HG03159 (cell line): ENCODE measurements at regions not wholly inside any gene's neighbourhood (a gene's known extent, or its start where the extent isn't known, plus 50 kb on each side); places are given as distances from the start of the nearest gene placed in this dataset.

Source experiments
- ATAC-seq: cut with Tn5 transposase; IDR thresholded peaks from one replicate; pipeline ENCODE4 v1.9.1; 2021; ENCODE audit warnings: mild to moderate bottlenecking, moderate library complexity; ENCODE audit not compliant: unreplicated experiment

GRCh38 chr2:6750411-6751158 is 115.1 kb downstream of the CMPK2 start:
- no peak for ATAC-seq

GRCh38 chr2:6754419-6754818 is 111.3 kb downstream of the CMPK2 start:
- no peak for ATAC-seq

- no peak for ATAC-seq
Observed at GRCh38 chr2:6755456-6755855, 110.3 kb downstream of the CMPK2 start.

DNA sequence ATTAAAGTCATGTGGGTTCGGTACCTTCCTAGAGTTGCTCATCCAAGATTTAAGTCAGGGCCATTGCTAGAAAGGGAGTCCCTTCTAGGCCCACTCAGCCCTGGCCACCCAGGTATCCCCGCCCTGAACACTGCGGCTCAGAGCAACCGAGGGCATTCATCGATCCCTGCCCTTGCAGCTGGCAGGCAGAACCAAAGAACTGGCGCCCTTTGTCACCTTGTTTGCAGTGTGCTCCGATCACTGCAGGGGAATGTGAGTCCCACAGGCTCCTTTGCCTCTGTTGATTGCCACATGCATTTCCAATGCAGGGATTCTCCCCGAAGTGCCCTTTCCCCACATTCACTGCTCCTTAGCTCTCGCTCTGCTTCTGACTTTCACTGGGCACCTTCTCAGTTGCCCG is 108.5 kb downstream of the CMPK2 start:
- no peak for ATAC-seq

DNA sequence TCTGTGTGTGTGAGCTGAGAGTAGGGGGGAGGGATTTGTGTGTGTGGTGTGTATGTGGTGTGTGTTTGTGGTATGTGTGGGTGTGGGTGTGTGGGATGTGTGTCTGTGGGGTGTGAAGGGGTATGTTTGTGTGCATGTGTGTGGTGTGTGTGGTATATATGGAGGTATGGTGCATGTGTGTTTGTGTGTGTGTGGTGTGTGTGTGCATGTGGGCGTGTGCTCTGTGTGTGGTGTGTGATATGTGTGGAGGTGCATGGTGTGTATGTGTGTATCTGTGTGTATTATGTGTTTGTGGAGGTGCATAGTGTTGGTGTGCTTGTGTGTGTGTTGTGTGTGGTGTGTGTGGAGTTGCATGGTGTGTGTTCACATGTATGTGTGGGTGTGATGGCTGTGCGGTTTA is 106.0 kb downstream of the CMPK2 start:
- ATAC-seq = no peak

DNA sequence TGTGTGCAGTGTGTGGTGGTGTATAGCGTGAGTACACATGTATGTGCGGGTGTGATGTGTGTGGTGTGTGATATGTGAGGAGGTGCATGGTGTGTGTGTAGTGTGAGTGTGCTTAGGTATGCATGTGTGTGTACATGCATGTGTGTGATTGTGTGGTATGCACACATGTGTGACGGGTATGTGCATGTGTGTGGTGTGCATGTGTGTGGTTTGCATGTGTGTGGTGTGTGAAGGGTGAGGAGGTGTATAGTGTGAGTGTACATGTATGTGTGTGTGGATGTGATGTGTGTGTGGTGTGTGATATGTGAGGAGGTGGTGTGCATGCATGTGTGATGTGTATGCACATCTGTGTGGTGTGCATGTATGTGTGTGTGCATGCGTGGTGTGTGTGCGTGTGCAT is 105.6 kb downstream of the CMPK2 start:
- no peak for ATAC-seq

DNA sequence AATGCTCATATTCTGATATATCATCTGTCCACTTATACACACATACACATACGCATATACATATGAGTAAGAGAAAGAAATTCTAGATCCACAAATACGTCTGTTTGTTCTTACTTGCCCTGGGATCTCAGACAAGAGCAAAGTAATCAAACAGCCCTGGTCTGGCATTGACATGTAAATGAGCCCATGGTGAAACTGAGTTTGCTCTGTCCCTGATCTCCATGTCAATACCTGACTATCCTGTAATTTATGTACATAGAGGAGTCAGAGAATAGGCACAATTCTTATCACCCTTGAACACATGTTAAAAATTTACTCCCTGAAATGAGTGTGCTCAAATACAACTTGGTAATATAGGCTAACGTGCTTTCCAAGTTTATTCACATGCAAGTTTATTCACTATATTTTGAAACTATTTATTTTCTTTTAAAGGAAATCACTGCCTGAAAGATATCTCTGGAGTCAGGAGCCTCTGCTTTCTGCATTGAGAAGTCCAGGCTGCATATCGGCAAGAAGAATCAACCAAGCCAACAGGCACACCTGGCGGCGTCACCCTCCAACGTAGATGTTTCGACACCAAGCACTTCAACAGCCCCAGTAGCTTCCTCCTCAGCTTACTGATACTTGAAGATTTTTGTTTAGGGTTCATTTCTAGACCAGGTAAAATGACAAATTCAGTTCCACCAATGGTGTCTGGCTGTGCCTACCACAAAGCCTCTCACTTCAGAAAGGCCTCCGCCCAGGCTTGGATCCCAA is 100.6 kb downstream of the CMPK2 start:
- ATAC-seq = no peak

DNA sequence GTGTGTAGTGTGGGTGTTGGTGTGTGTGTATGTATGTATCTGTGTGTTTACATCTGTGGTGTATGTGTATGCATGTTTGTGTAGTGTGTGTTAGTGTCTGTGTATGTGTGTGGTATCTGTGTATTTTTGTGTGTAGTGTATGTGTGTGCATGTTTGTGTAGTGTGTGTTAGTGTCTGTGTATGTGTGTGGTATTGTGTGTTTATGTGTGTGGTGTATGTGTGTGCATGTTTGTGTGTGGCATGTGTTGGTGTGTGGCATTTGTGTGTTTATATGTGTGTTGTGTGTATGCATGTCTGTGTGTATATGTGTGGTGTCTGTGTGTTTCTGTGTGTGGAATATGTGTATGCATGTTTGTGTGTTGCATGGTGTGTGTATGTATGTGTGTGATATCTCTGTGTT is 96.4 kb downstream of the CMPK2 start:
- ATAC-seq = no peak

DNA sequence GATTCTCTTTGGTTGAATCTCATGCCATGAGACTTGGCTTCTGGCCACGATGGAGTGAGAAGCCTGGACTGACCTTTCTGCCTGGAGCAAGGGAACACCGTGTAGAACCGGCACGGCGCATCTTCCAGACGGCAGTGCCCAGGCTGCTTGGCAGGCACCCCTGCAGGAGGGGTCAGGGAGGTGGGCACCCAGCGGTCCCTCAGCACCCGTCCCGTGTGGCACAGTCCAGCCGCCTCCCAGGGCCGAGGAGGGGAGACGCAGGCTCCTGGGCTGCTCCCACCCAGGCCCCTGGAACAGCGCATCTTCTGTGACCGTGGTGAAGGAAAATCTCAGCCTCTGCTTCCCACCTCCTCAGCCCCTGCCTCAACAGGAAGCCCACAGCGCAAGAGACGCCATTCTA is 95.7 kb downstream of the CMPK2 start:
- no peak for ATAC-seq

GRCh38 chr2:6771634-6772611 is 93.8 kb downstream of the CMPK2 start:
- ATAC-seq = no peak

- peak; percentile 86 for ATAC-seq
Observed at GRCh38 chr2:6773007-6773693, 92.6 kb downstream of the CMPK2 start.

DNA sequence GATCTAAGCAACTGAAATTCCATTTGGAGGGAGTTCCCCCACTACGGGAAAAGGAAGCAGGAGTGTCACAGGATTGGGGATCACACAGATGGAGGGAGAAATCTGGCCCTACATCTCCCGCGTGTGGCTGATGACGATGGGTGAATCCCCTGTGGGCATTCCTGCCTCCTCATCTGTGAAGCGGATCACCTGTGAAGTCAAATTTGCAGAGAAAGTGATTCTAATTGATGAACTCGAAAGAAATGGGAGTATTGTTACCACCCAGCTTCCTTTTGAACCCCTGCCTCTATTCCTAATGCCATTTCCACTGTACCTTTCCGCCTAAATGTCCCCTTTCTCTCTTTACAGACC is 92.0 kb downstream of the CMPK2 start:
- ATAC-seq = no peak

DNA sequence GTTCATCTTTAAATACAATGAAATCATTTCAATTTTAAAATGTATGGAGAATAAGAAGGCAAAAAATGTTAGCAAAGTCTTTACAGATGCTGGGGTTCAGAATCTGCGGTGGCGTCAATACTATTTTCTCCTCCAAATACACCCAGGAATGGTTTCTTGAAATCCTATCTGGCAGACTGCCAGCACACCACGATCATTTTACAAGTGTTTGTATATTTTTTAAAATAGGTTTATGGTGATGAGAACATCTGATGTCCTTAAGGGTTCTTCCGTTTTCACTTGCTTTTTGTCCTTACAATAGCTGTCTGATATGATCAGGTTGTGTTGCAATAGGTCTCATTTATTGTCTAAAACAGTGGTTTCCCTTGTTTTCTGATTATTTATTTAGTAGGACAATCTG is 89.6 kb downstream of the CMPK2 start:
- no peak for ATAC-seq

DNA sequence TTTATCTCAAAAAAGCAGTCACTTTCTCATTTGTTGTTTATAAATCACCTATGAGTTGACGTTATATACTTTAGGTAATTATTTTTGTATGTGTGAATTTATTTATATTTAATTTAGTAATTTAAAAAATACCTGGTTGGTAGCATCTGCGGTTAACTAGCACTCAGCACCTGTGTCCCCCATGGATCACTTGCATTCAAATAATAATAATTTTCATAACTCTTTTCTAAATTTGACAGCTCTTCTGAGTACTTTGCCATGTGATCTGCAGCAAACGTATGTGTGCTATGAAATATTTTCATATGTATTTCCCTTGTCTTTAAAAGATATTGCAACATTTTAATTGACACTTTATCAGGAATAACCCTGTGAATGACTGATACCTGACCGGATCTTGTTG is 88.1 kb downstream of the CMPK2 start:
- ATAC-seq = no peak

GRCh38 chr2:6780765-6781274 is 84.9 kb downstream of the CMPK2 start:
- peak; percentile 87 for ATAC-seq

GRCh38 chr2:6782517-6783237 is 83.0 kb downstream of the CMPK2 start:
- ATAC-seq = no peak

- ATAC-seq = no peak
Observed at GRCh38 chr2:6783238-6783614, 82.5 kb downstream of the CMPK2 start.

DNA sequence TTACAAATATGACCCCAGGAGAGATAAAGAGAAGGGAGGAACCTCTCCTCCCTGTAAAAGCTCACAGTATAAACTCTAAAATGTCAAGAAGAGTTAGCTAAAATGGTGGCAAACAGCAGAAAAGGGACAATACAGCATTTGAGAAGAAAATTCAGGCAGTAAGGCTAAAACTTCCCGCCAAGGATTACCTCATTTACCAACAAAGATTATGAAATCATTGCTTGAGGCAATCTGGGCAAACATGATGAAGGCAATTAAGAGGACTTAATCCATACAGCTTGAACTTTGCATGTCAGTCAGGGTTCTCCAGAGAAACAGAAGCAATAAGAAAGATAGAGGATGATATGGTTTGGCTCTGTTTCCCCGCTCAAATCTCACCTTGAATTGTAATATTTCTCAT is 81.4 kb downstream of the CMPK2 start:
- ATAC-seq = no peak

GRCh38 chr2:6785493-6785892 is 80.2 kb downstream of the CMPK2 start:
- no peak for ATAC-seq

DNA sequence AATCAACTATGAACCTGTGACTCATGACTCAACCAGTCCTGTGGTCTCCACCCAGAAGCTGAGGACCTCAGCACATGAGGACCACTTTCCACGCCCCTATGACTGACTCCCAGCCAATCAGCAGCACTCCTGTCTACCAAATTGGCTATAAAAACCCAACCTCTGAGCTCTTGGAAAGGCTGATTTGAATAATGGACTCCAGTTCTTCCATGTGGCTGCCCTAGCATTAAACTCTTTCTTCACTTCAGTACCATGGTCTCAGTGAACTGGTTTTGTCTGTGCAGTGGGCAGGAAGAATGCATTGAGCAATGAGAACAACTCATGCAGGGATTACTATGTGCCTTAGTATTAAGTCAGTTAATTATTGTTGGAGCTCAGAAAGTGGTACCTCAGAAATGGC is 78.3 kb downstream of the CMPK2 start:
- no peak for ATAC-seq
